8988T (cell line): ENCODE measurements at regions not wholly inside any gene's neighbourhood (a gene's known extent, or its start where the extent isn't known, plus 50 kb on each side); places are given as distances from the start of the nearest gene placed in this dataset.

Experiments used
- DNase-seq: peaks from one replicate; pipeline ENCODE4 v3.0.0; 2011

DNA sequence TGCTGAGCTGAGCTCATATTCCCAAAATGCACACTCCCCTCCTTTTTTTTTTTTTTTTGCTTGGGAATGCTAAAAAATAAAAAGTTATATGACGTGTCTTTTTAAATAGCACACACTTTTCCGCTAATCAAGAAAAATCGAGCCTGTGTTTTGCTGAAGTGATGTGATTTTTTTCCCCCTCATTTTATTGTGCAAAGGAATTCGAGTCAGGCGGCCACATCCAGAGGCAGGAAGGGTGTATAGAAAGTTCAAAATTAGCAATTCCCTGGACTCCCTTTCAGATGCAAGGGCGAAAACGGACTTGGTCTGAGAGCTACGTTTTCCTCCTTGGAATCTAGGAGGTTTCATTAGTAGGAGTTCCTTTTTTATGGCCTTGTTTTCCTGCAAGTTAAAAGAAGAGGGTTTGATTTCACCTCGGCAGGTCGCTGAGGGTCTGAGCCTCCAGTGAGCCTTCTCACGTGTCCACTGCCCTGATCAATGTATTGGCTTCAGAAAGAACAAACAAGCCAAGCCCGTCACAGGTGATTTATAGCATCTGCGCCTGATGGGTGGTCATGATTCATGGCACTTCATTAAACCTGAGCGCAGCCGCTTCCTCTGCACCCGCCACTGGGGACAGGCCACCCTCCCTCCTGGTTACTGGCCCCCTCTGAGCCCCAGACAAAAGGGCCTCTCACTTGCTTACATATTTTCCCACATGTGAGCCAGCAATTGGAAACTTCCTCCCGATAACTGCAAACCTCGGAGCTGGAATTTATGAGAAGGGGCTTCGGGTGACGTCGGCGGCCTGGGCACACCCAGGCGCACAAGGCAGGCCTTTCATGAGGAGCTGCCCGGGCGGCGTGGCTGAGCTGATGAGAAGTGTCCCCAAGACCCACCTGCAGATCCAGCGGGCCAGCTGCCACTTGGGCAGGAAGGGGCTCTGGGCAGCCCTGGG lies 64.4 kb upstream of the LINC01488 start:
- no peak for DNase-seq

GRCh38 chr11:69417699-69418085 lies 63.8 kb upstream of the LINC01488 start:
- DNase-seq: no peak

DNA sequence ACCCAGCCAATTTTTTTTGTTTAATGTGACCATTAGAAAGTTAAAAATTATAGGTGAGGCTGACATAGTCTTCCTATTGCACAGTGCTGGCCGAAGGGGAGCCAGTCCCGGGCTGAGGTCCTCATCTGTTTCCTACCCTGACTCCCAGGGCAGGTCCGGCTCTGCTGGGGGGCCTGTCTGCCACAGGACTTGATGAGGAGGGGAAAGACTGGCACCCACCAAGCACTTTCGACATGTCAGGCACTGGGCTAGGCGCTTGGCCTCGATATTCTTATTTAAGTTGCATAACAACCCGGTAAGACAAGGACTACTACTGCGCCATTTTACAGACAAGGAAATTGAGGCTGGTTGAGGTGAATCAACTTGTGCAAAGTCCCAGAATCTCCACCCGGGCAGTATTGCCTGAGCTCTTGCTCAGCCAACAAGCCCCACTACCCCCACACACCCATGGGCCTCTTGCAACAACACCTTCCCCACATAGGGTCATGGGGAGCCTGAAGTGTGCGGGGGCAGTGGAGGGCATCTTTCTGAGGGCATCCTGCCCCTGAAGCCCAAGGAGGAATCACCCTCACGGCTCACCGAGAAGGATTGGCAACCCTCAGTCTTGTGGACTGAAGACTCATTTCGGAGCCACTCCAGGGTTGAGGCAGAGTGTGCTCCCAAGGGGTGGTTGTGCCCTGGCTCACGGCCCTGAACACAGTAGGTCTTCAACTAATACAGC lies 62.7 kb upstream of the LINC01488 start:
- DNase-seq: no peak

GRCh38 chr11:69419662-69420395 lies 61.6 kb upstream of the LINC01488 start:
- DNase-seq: no peak

DNA sequence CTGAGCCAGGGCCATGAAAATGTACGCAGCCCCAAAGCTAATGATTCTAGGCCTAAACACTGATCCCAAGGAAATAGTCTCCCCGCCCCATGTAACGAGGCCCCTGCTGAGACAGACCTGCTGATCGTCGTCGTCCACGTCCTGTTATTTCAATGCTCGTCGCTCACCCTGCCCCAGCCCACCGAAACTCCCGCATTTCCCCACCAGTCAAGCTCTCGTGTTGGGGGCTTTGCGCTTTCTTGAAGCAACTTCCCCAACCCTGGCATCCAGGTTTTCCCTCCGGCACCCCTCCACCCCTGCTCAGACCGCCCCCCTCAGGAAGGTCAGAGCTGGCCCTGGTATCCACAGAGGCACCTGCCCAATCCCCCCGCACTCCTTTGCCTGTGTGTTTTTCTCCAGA lies 58.8 kb upstream of the LINC01488 start:
- no peak for DNase-seq

DNA sequence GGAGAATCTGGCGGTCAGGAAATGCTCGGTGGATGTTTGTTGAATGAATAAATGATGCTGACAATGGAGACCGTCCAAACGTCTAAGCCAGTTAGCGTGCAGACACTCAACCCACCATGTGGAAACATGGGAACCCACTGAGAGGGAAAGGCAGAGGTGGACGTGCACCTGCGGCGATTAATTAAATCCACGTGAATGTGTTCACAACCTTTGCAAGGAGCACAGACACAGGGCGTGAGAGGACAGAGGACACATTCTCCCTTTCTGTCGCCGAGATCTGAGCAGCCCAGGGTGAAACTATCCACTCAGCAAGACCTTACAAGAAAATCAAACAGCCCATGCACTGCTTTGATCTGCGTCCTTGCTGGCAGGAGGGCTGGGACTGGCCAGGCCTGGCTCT lies 58.3 kb upstream of the LINC01488 start:
- no peak for DNase-seq

DNA sequence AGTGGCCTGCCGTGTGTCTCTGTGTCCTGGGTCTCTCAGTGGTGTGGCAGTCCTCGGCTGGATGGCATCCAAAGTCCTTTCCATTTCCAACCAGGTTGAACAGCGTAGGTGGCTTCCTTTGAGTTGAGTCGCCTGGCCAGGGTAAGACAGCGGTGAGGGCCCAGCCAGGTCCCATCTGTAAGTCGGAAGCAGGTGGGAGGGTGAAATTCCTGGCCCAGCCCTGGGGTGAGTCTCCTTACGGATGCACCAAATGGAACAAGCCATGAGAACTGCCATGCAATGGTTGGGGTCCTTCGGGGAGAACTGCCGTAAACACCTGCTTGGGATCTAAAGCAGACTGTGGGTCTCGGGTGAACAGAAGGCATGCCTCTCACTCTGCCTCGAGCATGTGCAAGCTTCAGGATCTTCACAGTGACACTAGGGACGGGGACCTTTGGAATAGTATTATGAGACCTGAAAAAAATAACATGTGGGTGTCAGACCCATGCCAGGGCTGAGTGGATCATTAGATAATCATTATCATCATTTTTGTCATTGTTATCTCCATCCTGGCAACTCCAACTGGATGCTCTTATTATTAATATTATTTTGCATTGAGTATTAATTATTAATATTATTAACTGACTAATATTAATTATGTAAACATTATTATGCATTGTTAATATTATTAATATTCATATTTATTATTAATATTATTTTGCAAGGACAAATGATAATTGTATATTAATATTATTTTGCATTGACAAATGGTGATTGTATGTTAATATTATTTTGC lies 57.7 kb upstream of the LINC01488 start:
- DNase-seq: no peak

DNA sequence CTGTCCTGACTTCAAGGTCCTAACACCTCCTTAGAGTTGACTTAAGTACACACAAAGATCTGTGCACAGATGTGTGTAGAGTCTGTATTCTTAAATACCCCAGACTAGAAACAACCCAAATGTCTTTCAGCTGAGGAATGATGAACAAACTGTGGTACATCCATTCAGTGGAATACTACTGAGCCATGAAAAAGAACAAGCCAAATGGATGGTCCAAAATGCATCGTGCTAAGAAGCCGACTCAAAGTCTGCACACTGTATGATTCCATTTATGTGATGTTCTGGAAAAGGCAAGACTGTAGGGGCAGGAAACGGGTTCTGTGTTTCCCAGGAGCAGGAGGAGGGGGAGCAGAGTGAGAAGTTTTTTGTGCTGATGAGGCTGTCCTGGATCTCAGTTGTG lies 56.7 kb upstream of the LINC01488 start:
- DNase-seq: no peak

- DNase-seq: no peak
Measured at GRCh38 chr11:69425444-69425843, 56.0 kb upstream of the LINC01488 start.

DNA sequence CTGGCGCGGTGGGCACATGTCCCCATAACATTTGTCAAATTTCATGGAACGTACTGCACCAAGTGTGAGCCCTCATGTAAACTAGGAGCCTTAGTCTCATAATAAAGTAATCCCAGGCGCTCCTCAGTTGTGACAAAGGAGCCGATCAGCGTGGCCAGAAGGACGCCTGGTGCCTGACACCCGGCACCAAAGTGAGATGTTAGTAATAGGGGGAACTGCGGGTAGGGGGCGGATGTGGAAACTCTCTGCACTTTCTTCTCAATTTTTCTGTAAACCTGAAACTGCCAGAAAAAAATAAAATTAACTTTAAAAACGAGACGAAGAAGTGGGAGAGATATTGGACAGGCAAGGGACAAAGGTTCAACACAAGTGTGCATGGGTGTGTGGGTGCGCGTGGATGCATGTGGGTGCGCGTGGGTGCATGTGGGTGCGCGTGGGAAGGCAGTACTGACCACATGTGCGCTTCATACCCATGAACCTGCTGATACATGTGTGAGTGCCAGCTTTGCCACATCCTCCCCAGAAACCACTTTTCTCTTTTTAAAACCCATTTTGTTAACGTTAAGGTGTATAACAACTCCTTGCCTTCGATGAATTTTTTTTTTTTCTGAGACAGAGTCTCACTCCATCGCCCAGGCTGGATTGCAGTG lies 55.4 kb upstream of the LINC01488 start:
- DNase-seq: no peak

- no peak for DNase-seq
Measured at GRCh38 chr11:69427337-69427736, 54.1 kb upstream of the LINC01488 start.

- DNase-seq: no peak
Measured at GRCh38 chr11:69427906-69428880, 53.3 kb upstream of the LINC01488 start.

GRCh38 chr11:69429716-69430491 lies 51.6 kb upstream of the LINC01488 start:
- no peak for DNase-seq

- DNase-seq: no peak
Measured at GRCh38 chr11:69430566-69430965, 50.9 kb upstream of the LINC01488 start.

- DNase-seq: no peak
Measured at GRCh38 chr11:69431136-69431535, 50.3 kb upstream of the LINC01488 start.
